ENCODE measurements at regions not wholly inside any gene's neighbourhood (a gene's known extent, or its start where the extent isn't known, plus 50 kb on each side); places are given as distances from the start of the nearest gene placed in this dataset.
A peak's percentile ranks its signal among the peaks of the same experiment; 100 is the strongest.

DNA sequence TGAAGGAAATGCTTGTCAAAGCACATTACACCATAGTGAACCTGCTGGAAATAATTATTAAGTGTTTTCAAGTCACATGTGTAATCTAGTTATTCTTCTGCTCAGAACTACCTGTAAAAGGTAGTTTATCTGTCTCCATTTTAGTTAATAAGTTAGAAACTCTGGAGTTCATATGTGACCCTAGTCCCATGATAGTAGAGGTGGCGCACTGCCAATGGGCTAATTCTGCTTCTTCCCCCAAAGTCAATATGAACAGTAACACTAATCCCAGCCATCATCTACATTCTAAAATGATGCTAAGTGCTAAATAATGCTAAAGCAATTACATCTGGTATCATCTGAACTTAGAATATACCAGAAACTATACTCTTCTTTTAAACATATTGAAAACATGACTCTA lies 361.0 kb upstream of the NECTIN3 start:
- intact Hi-C loops (cut with DNase I, micrococcal nuclease) = no loop called here
- ATAC-seq (no peak), DNase-seq (no peak)

DNA sequence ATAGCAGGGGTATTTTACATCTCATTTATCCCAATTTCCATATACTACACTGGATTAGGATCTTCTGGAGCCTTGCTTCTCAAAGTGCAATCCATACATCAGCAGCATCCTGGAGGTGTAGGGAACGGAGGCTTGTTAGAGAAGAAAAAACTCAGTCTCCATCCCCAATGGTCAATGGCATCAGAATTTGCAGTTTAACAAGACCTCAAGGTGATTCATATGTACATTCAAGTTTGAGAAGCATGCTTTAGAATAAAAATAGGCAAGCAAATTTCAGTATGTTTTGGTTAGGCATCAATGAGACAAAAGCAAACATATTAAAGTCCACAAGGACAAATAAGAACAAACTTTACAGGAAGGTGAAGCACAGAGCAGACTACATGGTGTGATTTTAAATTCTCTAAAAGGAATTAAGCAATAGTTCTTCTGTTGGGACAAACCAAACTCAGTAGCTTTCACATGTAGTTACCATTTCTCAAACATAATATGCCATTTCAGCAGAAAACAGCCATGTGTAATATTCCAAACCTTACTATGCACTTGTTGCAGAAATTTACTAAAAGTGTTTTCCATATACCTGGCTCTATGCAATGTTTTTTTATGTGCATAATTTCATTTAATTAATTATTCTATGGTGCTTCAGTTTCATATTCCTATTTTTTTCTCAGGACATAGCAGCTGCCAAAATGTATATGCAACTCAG lies 360.3 kb upstream of the NECTIN3 start:
- intact Hi-C loops (cut with DNase I, micrococcal nuclease) = no loop called here
- ATAC-seq (no peak), DNase-seq (no peak)

DNA sequence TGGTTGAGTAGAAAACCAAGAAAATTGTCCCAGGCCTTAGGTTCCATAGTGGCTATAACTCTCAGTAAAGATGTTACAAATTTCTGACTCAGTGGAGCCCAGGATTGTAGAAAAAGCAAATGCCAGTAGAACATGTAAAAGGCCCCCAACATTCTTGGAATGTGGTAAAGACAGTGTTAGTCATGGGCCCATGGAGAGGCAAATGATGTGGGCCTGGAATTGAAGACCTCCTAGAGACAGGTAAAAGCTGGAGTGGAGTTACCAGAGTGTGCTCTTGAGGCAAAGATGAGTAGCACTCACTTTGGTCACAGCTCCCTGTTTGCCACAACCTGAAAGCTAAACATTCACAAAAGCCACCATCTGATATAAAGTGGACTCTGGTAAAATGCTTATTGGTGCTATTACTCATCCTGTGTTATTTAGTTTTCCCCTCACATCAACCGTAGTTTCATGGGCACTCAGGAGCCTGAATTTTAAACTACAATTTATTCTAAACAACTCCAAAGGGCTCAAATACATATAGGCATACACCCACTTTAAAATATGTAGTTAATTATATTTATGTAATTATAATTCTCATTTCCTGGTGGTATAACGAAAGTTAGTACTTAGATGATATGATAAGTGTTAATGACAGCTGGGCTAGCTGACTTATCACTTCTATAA lies 359.6 kb upstream of the NECTIN3 start:
- intact Hi-C loops (cut with DNase I, micrococcal nuclease) = no loop called here
- DNase-seq = no peak
- no peak for ATAC-seq

DNA sequence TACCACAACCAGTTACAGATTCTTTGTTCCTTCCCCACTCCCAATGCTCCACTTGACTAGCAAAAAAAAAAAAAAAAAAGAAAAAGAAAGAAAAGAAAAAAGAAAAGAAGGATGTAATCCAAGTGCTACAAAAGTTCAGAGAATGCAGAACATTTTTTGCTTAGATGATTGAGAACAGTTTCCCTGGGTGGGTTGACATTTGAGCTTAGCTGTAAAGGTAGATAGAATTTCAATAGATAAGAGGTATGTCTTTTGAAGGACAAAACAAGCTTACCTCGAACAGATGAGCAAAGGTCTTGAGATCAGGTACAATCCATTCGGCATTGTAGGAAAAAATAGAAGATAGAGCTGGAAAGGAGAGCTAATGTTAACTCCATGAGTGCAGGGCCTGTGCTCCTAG lies 344.6 kb upstream of the NECTIN3 start:
- intact Hi-C loops (cut with DNase I, micrococcal nuclease) = no loop called here
- DNase-seq (no peak), ATAC-seq (no peak)

DNA sequence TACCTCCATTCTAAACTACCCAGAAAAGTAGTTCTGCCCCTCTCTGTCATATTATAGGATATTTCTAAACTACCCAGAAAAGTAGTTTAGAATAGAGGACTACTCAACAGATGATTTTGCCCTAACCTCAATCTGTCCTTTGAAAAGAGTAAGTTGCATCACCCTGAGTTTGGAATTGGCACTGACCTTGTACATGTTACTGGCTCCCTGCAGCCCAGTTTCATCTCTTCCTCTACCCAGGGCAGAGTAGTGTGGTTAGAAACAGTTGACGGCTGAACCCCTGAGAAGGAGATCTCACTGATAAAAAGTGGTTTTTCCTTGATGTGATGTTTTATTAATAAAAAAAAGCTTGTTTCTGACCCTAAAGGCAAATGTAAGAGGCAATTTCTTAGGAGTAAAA lies 340.5 kb upstream of the NECTIN3 start:
- no peak for DNase-seq
- ATAC-seq = no peak
- intact Hi-C loops (cut with DNase I, micrococcal nuclease) = no loop called here

DNA sequence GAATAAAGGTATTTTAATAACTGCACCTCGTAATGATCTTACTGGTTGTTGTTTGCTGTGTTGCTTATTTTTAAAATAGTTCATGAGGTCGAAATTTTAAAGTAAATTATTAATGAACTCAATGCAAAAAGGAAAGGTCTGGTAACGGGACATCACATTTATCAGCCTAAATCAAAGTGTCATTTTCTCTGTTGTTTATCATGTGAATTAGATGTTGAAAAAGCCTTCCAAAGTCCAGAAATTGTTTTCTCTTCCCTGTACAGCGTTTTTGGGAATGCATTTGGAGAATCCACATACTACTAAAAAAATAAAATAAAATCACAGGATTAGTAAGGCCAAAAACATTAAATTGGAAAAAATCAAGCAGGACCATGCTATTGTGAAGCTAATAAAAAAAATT lies 339.2 kb upstream of the NECTIN3 start:
- DNase-seq = no peak
- no peak for ATAC-seq
- intact Hi-C loops (cut with DNase I, micrococcal nuclease) = no loop called here

DNA sequence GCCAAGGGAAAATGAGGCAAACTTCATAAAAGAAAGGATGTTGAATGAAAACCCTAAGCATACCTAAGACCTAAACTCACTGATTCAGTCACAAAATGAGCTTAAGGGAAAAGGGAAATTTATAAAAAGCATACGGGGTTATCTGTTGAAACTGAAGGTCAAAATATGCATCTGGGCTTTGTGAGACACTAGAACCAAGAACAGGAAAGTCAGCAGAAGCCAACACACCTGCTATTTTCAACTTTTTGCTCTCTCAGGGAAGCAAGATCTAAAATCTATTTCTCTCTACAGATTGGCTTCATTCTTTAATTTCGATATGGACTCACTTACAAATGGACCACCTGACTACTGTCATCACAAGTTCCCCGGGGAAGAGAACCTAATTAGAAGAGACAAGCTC lies 338.6 kb upstream of the NECTIN3 start:
- intact Hi-C loops (cut with DNase I, micrococcal nuclease) = no loop called here
- ATAC-seq = no peak

DNA sequence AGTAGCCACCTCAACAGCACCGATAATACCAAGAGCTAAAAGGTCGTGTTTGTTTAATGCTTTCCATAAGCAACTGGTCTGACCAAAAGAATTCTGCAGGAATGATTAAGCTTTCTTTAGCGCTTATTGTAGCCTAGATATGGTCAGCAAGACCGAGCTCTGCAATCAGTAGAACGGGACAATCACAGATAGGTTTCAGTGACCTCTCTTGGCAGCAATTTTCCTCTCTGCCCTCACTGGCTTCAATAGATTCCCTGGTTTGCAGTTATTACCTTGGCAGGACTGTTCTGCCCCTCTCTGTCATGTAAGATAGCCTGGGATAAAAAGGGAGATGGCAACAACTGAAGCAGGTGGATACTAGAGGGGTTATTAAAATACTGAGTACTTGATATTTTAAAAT lies 337.1 kb upstream of the NECTIN3 start:
- intact Hi-C loops (cut with DNase I, micrococcal nuclease) = no loop called here
- no peak for DNase-seq
- ATAC-seq = no peak

More for the DNA sequence above, 338.6 kb upstream of the NECTIN3 start:
- no peak for DNase-seq

DNA sequence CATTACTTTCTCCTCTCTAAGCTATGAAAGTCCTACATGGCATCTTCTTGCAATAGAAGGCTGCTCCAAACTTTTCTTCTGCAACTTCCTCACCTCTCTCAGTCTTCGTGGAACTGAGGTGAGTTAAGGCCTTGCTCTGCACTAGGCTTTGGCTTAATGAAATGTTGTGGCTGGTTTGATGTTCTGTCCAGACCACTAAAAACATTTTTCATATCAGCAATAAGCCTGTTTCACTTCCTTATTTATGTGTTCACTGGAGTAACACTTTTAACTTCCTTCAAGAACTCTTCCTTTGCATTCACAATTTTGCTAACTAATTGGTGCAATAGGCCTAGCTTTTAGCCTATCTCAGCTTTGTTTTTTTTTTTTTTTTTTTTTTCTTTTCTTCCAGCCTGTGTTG lies 335.3 kb upstream of the NECTIN3 start:
- intact Hi-C loops (cut with DNase I, micrococcal nuclease) = no loop called here
- ATAC-seq (peak; percentile 53), DNase-seq (no peak)

DNA sequence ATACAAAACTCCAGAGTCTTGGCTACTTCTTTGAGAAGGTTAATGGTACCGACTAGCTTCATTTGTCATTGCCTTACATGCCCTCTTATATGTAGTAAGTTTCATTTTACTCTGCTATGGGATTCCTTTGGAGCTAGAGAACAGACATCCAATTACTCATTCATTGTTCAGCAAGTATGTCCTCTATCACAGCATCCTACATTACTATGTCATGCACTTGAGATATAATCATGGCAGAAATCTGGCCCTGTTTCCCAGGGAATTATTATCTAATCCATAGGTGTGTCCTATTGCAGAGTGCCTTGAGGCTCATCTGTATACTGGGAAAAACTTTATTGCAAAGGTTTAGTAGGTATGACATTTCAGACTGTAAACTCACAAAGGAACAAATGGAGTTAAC lies 333.1 kb upstream of the NECTIN3 start:
- DNase-seq (no peak), ATAC-seq (no peak)
- intact Hi-C loops (cut with DNase I, micrococcal nuclease) = no loop called here

DNA sequence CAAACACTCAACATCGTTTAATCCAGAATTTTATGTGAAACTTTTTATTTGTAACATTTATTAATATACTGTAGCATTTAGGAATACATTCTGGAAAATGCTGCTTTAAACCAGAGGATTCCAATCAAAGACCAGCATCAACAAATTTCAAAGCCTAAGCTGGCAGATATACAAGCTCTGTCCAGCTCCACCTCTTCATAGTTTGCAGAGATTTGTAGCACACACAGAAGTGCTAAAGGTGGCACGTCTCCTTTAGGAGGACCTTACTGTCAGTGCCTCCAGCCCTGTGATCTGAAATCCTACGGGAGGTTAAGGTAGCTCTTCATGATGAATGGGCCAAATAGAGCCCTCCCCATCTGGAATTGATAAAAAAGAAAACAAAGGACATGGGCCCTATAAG lies 329.7 kb upstream of the NECTIN3 start:
- DNase-seq (no peak), ATAC-seq (no peak)
- intact Hi-C loops (cut with DNase I, micrococcal nuclease) = no loop called here

DNA sequence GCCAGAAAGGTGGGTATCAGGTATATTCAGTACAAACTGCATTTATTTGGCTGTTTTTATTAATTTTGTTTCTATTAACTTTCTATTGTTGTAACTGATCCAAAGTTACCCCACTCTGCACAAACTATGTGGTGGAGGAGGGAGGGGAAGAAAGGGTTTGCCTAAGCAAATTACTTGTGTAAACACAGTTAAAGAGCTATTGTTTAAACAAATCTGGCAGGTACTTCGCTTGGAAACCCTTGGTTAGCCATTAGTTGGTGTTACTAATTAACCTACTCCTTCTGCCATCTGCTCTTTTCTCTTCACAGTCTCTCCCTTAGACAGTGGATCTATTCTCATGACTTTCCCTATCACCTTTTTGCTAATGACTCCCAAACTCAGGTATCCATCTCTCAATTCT lies 328.4 kb upstream of the NECTIN3 start:
- intact Hi-C loops (cut with DNase I, micrococcal nuclease) = no loop called here

DNA sequence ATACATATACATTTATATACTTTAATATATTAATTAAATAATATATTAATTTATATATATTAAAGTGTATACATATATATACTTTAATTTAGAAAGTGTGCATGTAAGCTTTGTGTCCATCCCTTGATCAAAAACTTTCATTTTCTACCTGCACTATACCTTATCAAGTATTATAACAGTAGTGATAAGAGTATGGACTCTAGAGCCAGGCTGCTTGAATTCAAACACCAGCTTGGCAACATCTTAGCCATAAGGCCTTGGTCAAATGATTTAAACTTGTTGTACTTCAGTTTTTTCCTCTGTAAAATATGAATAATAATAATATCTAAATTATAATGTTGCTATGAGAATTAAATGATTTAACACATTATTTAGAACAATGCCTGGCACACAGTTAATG lies 327.6 kb upstream of the NECTIN3 start:
- ATAC-seq (peak; percentile 31), DNase-seq (no peak)
- intact Hi-C loops (cut with DNase I, micrococcal nuclease) = no loop called here

More for the DNA sequence above, 328.4 kb upstream of the NECTIN3 start:
- no peak for DNase-seq
- ATAC-seq = peak; percentile 93

DNA sequence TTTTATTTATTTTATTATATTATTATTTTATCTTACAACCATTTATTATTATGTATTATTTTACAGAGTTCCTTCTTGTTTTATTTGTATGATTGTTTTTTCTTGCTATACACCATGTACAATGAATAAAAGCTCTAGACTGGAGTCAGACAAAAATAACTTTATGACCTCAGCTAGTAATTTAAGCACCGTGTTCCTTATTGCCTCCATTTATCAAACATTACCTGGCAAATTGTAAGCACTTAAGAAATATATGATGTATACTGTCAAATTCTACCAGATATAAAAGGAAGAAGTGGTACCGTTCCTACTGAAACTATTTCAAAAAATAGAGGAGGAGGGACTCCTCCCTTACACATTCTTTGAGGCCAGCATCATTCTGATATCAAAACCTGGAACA lies 326.9 kb upstream of the NECTIN3 start:
- ATAC-seq = peak; percentile 79
- DNase-seq = no peak
- intact Hi-C loops (cut with DNase I, micrococcal nuclease) = no loop called here

DNA sequence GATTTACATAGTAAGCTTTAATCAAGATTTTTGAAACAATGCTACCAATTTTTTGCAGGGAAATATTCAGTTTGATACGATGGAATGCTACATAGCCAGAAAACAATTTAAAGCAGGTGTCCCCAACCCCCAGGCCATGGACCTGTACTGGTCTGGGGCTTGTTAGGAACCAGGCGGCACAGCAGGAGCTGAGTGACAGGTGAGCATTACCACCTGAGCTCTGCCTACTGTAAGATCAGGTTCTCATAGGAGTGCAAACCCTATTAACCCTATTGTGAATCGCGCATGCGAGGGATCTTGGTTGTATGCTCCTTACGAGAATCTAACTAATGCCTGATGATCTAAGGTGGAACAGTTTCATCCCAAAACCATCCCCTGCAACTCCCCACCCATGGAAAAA lies 322.6 kb upstream of the NECTIN3 start:
- DNase-seq (no peak), ATAC-seq (no peak)
- intact Hi-C loops (cut with DNase I, micrococcal nuclease) = no loop called here

DNA sequence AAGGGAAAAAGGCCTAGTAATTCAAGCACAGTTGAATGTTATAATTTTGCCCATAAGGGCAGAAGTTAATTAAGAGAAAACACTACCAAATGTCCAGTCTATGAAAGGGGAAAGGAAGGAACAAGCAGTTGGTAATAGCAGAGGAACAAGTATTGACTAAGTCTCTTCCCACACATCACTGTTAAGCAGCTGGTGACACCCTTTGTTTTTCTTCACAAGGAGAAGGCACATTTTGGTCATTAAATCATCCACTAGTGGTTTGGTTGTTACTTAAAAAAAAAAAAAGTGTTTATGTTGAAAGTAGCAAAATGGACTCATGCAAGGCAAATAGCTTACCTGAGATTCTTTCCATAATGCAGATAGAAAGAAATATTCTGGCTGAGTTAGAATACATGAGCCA lies 321.4 kb upstream of the NECTIN3 start:
- intact Hi-C loops (cut with DNase I, micrococcal nuclease) = no loop called here
- no peak for DNase-seq
- no peak for ATAC-seq

DNA sequence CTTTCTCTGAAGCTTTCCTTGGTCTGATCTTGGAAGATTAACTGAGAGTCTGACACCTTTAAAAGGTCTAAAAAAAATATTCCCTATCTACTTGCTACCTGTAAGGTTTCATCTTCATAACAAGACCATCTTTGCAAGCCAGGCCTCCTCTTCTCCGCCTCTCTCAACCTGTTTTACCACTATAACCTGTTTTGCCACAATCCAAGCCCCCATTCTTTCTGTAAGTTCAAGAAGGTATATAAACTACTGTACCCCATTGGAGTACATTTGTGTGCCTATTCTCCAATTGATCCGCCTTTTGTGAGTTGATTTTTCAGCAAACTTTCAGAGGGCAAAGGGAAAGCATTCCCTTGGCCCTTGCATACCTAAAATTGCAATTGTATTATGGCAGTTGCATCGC lies 319.3 kb upstream of the NECTIN3 start:
- ATAC-seq (no peak), DNase-seq (no peak)
- intact Hi-C loops (cut with DNase I, micrococcal nuclease) = no loop called here

DNA sequence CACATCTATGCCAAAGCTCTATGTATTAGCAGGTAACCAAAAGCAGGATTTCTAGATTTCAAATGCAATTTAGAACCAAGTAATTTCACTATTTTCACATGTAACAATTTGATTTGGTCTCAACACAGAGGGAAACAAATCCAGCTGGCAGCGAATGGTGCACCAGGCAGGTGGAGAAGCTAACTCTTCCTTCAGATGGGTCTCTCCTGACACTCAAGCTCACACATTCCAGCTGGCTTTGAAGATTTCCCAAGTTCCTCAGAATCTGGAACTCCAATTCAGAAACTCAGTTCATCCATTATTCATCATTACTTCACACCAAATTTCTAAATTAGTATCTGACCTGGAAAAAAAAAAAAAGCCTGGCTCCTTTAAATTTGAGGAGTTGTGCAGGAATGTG lies 318.1 kb upstream of the NECTIN3 start:
- ATAC-seq = no peak
- DNase-seq = no peak
- intact Hi-C loops (cut with DNase I, micrococcal nuclease) = no loop called here

DNA sequence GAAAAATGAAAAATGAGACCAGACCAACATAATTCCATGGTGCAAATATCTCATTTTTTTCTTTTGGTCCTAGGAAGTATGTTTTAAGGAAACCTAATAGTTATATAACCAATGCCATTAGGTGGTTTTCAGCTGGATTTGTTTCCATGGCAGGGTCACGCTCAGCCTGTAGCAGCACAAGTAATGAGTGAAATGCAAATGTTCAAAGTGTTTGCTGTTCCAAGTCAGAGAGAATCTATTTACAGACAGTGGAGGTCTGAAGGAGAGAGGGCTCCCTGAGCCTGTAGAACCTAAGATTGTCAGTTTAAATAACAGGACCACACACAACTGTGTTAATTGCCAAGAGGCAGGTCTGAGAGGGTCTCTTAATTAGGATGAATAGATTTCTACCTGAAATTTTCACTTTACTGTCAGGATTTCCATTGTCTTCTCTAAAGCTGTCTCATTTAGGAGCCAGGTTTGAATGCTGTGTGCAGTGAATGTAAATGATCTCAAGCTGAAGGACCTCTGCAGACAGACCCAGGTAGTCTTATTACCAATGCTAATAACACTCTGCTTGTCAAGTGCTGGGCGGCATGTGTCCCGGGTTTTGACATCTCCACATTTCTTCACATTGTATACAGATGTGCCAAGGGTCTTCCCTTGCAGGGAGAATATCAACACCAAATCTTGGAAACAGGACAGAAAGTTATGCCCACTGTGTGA lies 317.3 kb upstream of the NECTIN3 start:
- ATAC-seq (no peak), DNase-seq (no peak)
- intact Hi-C loops (cut with DNase I, micrococcal nuclease) = no loop called here

DNA sequence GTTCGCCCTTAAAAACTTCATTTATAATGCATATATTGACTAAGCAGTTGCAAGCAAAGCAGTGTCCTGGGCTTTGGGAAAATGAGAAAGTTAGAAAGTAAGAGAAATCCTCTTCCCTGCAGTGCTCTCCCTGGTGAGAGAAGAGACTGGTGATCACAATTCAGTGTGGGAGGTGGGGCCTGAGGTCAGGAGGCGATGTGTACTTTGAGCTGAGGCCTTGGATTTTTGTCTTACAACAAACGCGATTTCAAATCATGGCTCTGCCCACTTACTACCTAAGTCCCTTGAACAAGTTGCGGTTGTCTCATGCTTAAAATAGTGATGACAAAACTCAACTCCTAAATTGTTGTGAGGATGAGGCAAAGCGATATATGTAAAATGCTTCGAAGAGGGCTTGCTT lies 316.3 kb upstream of the NECTIN3 start:
- intact Hi-C loops (cut with DNase I, micrococcal nuclease) = no loop called here
- no peak for DNase-seq

More for the DNA sequence above, 316.3 kb upstream of the NECTIN3 start:
- no peak for ATAC-seq
